ENCODE measurements at regions not wholly inside any gene's neighbourhood (a gene's known extent, or its start where the extent isn't known, plus 50 kb on each side); places are given as distances from the start of the nearest gene placed in this dataset.

DNA sequence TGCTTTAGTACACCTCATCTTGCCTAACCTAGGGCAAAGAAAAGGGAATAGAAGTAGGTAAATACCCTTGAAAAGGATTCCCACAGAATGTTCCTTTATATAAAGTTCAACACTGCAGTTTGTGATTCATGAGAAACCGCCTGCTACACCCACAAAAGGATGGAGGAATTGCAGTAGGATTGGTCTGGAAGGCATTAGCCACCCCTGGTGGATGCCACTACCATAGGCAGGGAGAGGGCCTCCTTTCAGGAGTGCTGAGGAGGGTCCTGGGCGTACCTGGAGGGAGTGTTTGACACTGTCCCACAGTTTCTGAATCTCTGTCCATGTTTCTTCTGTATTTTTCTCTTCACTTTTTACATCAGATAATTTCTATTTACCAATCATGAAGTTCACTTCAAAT lies 221.8 kb upstream of the TMEM72 start:
- no peak for DNase-seq

- DNase-seq = no peak
Measured at GRCh38 chr10:44696496-44696895, 214.6 kb upstream of the TMEM72 start.

DNA sequence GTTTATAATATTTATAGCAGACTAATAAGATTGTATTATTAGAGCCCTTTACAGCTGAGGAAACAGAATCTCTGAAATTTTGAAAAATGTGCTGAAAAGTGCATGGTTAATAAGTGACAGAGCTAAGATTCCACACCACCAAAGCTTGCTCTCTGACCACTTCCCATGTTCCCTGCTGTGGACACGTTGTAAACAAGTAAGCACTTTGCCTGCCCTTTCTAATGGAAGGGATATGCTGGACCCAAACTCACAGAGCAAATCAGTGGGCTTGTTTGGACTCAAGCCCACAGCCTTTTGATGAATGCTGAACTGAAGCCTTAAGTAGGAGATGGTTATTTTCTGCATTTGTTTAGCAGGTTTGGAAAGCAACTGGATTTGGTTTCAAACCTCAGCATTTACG lies 214.0 kb upstream of the TMEM72 start:
- no peak for DNase-seq

- no peak for DNase-seq
Measured at GRCh38 chr10:44702531-44702930, 208.6 kb upstream of the TMEM72 start.

GRCh38 chr10:44703241-44704155 lies 207.6 kb upstream of the TMEM72 start:
- no peak for DNase-seq

- no peak for DNase-seq
Measured at GRCh38 chr10:44704616-44705015, 206.5 kb upstream of the TMEM72 start.

DNA sequence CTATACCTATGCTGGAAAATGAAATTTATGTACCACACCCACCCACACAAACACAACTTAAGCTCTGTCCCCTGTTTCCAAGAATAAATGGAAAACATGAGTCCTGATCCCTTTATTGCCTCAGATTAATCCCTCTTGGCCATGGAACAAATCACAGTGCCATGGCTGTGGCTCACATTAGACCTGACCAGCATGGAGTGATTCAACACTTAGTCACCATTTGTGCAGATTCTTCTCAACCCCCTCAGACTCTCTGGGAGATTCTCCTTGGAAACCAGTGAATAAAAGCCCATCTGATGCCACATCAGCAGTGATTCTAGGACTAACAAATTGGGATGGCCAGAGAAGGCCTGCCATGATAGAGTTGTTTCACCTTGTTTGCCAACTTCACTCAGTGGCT lies 204.4 kb upstream of the TMEM72 start:
- DNase-seq = no peak

DNA sequence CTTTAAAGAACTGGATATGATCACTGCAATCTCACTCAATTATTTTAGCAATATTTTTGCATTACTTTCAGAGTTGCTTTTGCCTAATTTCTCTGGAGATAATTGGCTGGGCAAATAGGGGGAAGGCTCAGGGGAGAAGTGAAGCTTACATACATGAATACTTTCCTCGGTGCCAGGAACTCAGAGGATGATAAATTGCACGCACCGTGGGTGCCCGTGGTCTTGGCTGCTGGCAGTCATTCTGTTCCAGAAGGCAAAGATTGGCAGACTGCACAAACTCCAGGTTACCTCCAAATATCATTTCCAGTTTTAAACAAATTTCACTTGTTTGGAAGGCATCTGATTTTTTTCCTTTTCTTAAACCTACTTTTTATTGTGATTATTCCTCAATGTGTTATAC lies 197.8 kb upstream of the TMEM72 start:
- no peak for DNase-seq

- no peak for DNase-seq
Measured at GRCh38 chr10:44714451-44714850, 196.7 kb upstream of the TMEM72 start.

GRCh38 chr10:44715136-44715535 lies 196.0 kb upstream of the TMEM72 start:
- DNase-seq = no peak

GRCh38 chr10:44716470-44717015 lies 194.6 kb upstream of the TMEM72 start:
- no peak for DNase-seq

DNA sequence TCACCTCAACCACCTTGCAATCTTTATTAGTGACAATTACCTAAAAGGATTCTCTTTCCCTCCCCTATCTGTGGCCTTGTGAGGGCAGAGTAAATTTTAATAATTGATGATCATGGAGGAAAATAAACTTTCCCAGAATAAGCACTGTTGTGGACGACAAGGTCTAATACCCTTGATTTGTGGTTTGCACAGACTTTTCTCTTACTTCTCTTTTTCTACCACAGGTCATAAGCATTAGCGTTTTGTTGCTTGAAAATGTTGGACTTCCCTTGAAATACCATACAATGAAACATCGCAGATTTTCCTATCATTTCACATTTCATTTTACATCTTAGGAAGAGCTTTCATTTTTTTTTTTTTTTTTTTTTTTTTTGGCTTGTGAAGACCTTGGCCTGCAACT lies 188.1 kb upstream of the TMEM72 start:
- DNase-seq = no peak

- no peak for DNase-seq
Measured at GRCh38 chr10:44723619-44724325, 187.4 kb upstream of the TMEM72 start.

GRCh38 chr10:44724415-44725174 lies 186.5 kb upstream of the TMEM72 start:
- DNase-seq = no peak

DNA sequence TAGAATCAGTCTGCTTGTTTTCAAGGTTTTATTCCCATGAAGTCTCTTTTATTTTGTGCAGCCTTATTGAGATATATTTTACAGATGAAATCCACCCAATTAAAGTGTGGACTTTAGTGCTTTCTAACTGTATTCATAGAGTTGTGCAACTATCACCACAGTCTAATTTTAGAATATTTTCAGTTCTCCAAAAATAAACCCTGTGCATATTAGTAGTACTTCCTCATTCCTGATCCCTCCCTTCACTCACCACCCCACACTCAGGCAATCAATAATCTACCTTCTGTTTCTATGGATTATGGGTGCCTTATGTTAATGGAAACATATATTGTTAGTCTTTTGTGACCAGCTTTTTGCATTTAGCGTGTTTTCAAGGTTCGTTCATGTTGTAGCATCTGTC lies 185.7 kb upstream of the TMEM72 start:
- DNase-seq = no peak

GRCh38 chr10:44731283-44731682 lies 179.9 kb upstream of the TMEM72 start:
- DNase-seq = no peak

- no peak for DNase-seq
Measured at GRCh38 chr10:44733501-44734488, 177.3 kb upstream of the TMEM72 start.

GRCh38 chr10:44742248-44742647 lies 168.9 kb upstream of the TMEM72 start:
- no peak for DNase-seq

DNA sequence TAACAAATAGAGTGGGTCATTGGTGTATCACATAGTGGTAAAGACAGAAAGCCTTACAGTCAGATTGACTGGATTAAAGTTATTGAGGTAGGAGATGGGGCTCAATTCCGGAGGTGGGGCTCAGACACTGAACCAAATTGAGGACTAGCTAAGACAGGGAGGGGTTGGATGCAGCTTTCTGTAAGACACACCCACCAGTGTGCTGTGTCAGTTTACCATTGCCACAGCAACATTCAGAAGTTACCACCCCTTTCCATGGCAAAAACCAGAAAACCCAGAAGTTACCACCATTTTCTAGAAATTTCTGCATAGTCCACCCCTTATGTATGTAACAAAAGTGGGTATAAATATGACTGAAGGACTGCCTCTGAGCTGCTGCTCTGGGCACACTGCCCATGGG lies 167.6 kb upstream of the TMEM72 start:
- no peak for DNase-seq

GRCh38 chr10:44745920-44746319 lies 165.2 kb upstream of the TMEM72 start:
- no peak for DNase-seq

GRCh38 chr10:44747593-44748172 lies 163.5 kb upstream of the TMEM72 start:
- DNase-seq = no peak

DNA sequence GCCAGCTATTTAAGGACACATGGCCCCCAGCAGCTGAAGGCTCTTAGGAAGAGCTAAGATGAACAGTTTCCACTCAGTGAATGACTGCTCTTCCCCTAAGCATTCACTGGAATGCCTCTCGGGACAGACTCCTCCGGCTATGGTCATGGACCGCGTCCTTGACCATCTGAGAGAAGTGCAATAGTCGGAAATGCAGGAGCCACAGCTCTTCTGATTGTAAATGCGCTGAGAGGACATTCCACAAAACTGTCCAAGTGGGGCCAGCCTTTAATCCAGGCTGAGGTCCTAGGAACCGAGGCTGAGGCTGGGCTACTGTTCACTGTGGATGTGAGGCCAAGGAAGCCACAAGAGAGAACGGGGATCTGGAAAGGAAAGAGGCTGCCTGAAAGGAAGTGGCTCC lies 162.0 kb upstream of the TMEM72 start:
- no peak for DNase-seq

Measured in activated naive CD4-positive, alpha-beta T cell (primary cell).